CD14-positive monocyte (primary cell): ENCODE measurements at regions not wholly inside any gene's neighbourhood (a gene's known extent, or its start where the extent isn't known, plus 50 kb on each side); places are given as distances from the start of the nearest gene placed in this dataset.

Experiments
- DNase-seq, 3 donors: peaks; one replicate each; pipeline ENCODE4 v3.0.0-alpha.2; 2011 to 2022
- H2AFZ ChIP-seq: 2 replicates; pipeline ENCODE4 v1.6.0; 2012; ENCODE audit warnings: mild to moderate bottlenecking, low read depth, low read length, inconsistent platforms; ENCODE audit not compliant: insufficient read depth, poor library complexity, severe bottlenecking
- H3K27ac ChIP-seq, 2 donors: 1 replicate in 1 of 2; 2 replicates in 1 of 2; pipeline ENCODE4 v1.5.1; 2012 to 2013; ENCODE audit warnings: low read length in 2 of 2, control low read depth in 1 of 2, inconsistent platforms in 1 of 2, low read depth in 1 of 2, mild to moderate bottlenecking in 1 of 2
- H3K27me3 ChIP-seq, 2 donors: one replicate each; pipeline versions ENCODE4 v1.6.0 to v1.6.1; 2011 to 2013; ENCODE audit warnings: low read length in 2 of 2; ENCODE audit not compliant: control insufficient read depth in 2 of 2, insufficient read depth in 2 of 2
- H3K36me3 ChIP-seq, 2 donors: replicated peaks in 1 of 2; 1 replicate in 1 of 2; 2 replicates in 1 of 2; pipeline versions ENCODE4 v1.5.1 to v1.6.1; 2012 to 2013; ENCODE audit warnings: low read length in 2 of 2, control low read depth in 1 of 2, inconsistent platforms in 1 of 2, mild to moderate bottlenecking in 1 of 2; ENCODE audit not compliant: insufficient read depth in 2 of 2, control insufficient read depth in 1 of 2
- H3K4me1 ChIP-seq, 2 donors: 1 replicate in 1 of 2; 2 replicates in 1 of 2; pipeline versions ENCODE4 v1.5.1 to v1.6.1; 2012 to 2013; ENCODE audit warnings: low read length in 2 of 2, control low read depth in 1 of 2, inconsistent platforms in 1 of 2, mild to moderate bottlenecking in 1 of 2, moderate library complexity in 1 of 2; ENCODE audit not compliant: insufficient read depth in 2 of 2, control insufficient read depth in 1 of 2
- H3K4me2 ChIP-seq: replicated peaks from 2 replicates; pipeline ENCODE3; 2012; ENCODE audit warnings: low read length, moderate library complexity, mild to moderate bottlenecking; ENCODE audit not compliant: poor library complexity, severe bottlenecking; ENCODE audit errors: extremely low read depth
- H3K4me3 ChIP-seq, 3 experiments: fragments of 200-600 bp in 1 of 3; sonication (generic) in 1 of 3; replicated peaks in 1 of 3; 1 replicate in 2 of 3; 2 replicates in 1 of 3; pipeline ENCODE4 v1.5.1; 2011 to 2013; ENCODE audit warnings: low read length in 3 of 3, mild to moderate bottlenecking in 3 of 3, control low read depth in 2 of 3, low read depth in 2 of 3, inconsistent platforms in 1 of 3, moderate library complexity in 1 of 3
- H3K79me2 ChIP-seq: 2 replicates; pipeline ENCODE4 v1.6.0; 2012; ENCODE audit warnings: mild to moderate bottlenecking, control low read depth, inconsistent platforms, low read length, moderate library complexity; ENCODE audit not compliant: insufficient read depth
- H3K9ac ChIP-seq: 2 replicates; pipeline ENCODE4 v1.6.0; 2017; ENCODE audit warnings: low read length, mild to moderate bottlenecking; ENCODE audit not compliant: insufficient read depth, poor library complexity, severe bottlenecking
- H3K9me3 ChIP-seq, 2 donors: replicated peaks in 1 of 2; 1 replicate in 1 of 2; 2 replicates in 1 of 2; pipeline versions ENCODE4 v1.5.1 to v1.6.1; 2012 to 2013; ENCODE audit warnings: low read length in 2 of 2, control low read depth in 1 of 2; ENCODE audit not compliant: control insufficient read depth in 1 of 2, insufficient read depth in 1 of 2
- H4K20me1 ChIP-seq: 2 replicates; pipeline ENCODE4 v1.6.0; 2012; ENCODE audit warnings: mild to moderate bottlenecking, low read length, control low read depth, moderate library complexity; ENCODE audit not compliant: insufficient read depth
- H3K27ac Mint-ChIP-seq, 7 donors: one replicate each; pipeline ENCODE4 v1.8.0; 2020; ENCODE audit warnings: mild to moderate bottlenecking in 7 of 7, mixed read lengths in 7 of 7, moderate library complexity in 6 of 7, inconsistent platforms in 2 of 7
- H3K27me3 Mint-ChIP-seq, 3 donors: one replicate each; pipeline ENCODE4 v1.8.0; 2021 to 2022; ENCODE audit warnings: low read depth in 3 of 3, mild to moderate bottlenecking in 3 of 3, mixed read lengths in 3 of 3, moderate library complexity in 3 of 3, inconsistent platforms in 1 of 3
- H3K36me3 Mint-ChIP-seq, 2 donors: one replicate each; pipeline ENCODE4 v1.8.0; 2020; ENCODE audit warnings: mixed read lengths in 2 of 2, inconsistent platforms in 1 of 2, mild to moderate bottlenecking in 1 of 2
- H3K4me1 Mint-ChIP-seq: one replicate; pipeline ENCODE4 v1.8.0; 2020; ENCODE audit warnings: mild to moderate bottlenecking, mixed read lengths
- H3K4me3 Mint-ChIP-seq, 2 donors: one replicate each; pipeline ENCODE4 v1.8.0; 2020; ENCODE audit warnings: mild to moderate bottlenecking in 2 of 2, mixed read lengths in 2 of 2, moderate library complexity in 1 of 2
- H3K9me3 Mint-ChIP-seq, 7 donors: one replicate each; pipeline ENCODE4 v1.8.0; 2020 to 2022; ENCODE audit warnings: mixed read lengths in 7 of 7, mild to moderate bottlenecking in 6 of 7, moderate library complexity in 6 of 7, inconsistent platforms in 2 of 7
- WGBS: methylation state at CpG from one replicate; pipeline ENCODE4 v1.1.5; 2013; ENCODE audit warnings: missing lambda C conversion rate; ENCODE audit not compliant: insufficient coverage; 5-methylcytosine and 5-hydroxymethylcytosine counted together
- intact Hi-C, 2 donors: fragments of 100-400 bp; cut with micrococcal nuclease; formaldehyde crosslinking; loops; one replicate each; pipeline versions ENCODE4 v1.15.0 to v1.15.1; 2023
- TF ChIP-seq, protein P1 (sequence below): fragments of 200-600 bp; IDR thresholded peaks from one replicate; pipeline ENCODE4 v1.8.0; 2022; ENCODE audit warnings: antibody characterized with exemption, mild to moderate bottlenecking

- H3K27me3 ChIP-seq, result no peaks in the 10 kb centered on the region
- no peak overlapping the region for H3K4me2 ChIP-seq
- no peak for DNase-seq
- TF ChIP-seq, protein P1, sequence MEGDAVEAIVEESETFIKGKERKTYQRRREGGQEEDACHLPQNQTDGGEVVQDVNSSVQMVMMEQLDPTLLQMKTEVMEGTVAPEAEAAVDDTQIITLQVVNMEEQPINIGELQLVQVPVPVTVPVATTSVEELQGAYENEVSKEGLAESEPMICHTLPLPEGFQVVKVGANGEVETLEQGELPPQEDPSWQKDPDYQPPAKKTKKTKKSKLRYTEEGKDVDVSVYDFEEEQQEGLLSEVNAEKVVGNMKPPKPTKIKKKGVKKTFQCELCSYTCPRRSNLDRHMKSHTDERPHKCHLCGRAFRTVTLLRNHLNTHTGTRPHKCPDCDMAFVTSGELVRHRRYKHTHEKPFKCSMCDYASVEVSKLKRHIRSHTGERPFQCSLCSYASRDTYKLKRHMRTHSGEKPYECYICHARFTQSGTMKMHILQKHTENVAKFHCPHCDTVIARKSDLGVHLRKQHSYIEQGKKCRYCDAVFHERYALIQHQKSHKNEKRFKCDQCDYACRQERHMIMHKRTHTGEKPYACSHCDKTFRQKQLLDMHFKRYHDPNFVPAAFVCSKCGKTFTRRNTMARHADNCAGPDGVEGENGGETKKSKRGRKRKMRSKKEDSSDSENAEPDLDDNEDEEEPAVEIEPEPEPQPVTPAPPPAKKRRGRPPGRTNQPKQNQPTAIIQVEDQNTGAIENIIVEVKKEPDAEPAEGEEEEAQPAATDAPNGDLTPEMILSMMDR, result no peak
- H3K27me3 Mint-ChIP-seq, result no peaks in the 10 kb centered on the region
- H3K27ac Mint-ChIP-seq, result no peak overlapping the region
- H3K9ac ChIP-seq, result no peak overlapping the region
- H3K79me2 ChIP-seq, result no peaks in the 10 kb centered on the region
- no peak overlapping the region for H2AFZ ChIP-seq
- no peaks in the 10 kb centered on the region for H3K4me1 Mint-ChIP-seq
- intact Hi-C loops, result no loop called here
- peaks cover 0 to 5% (median 0%) of the 10 kb centered on the region in 7 donors for H3K9me3 Mint-ChIP-seq
- WGBS, result no CpG with 5 or more reads among the region's 1 CpG
- no peaks in the 10 kb centered on the region for H3K4me1 ChIP-seq
- H3K36me3 ChIP-seq, result no peaks in the 10 kb centered on the region
- no peaks in the 10 kb centered on the region for H3K36me3 Mint-ChIP-seq
- no peaks in the 10 kb centered on the region for H3K9me3 ChIP-seq
- no peaks in the 10 kb centered on the region for H4K20me1 ChIP-seq
- H3K4me3 Mint-ChIP-seq, result no peak overlapping the region
- H3K4me3 ChIP-seq, result no peak overlapping the region
- no peak overlapping the region for H3K27ac ChIP-seq
Measured at GRCh38 chr18:68462148-68462547, 252.8 kb downstream of the TMX3 start.

- TF ChIP-seq, protein P1, result no peak
- H2AFZ ChIP-seq, result no peak overlapping the region
- intact Hi-C loops, result no loop called here
- WGBS, result no CpG with 5 or more reads among the region's 3 CpGs
- H4K20me1 ChIP-seq, result no peaks in the 10 kb centered on the region
- H3K4me1 ChIP-seq, result no peaks in the 10 kb centered on the region
- no peaks in the 10 kb centered on the region for H3K9me3 ChIP-seq
- no peak overlapping the region for H3K9ac ChIP-seq
- Mint-ChIP-seq H3K4me1 (no peaks in the 10 kb centered on the region), H3K27me3 (no peaks in the 10 kb centered on the region), H3K9me3 (peaks cover 0 to 5% (median 0%) of the 10 kb centered on the region in 7 donors), H3K4me3 (no peak overlapping the region), H3K27ac (no peak overlapping the region), H3K36me3 (no peaks in the 10 kb centered on the region)
- no peak overlapping the region for H3K4me3 ChIP-seq
- no peak overlapping the region for H3K27ac ChIP-seq
- H3K27me3 ChIP-seq, result no peaks in the 10 kb centered on the region
- no peak overlapping the region for H3K4me2 ChIP-seq
- H3K36me3 ChIP-seq, result no peaks in the 10 kb centered on the region
- H3K79me2 ChIP-seq, result no peaks in the 10 kb centered on the region
- DNase-seq, result no peak
Measured at GRCh38 chr18:68461481-68462018, 253.4 kb downstream of the TMX3 start.
